Astrocyte (in vitro differentiated cells and primary cell): ENCODE measurements at regions not wholly inside any gene's neighbourhood (a gene's known extent, or its start where the extent isn't known, plus 50 kb on each side); places are given as distances from the start of the nearest gene placed in this dataset.
"Not testable (repeated sequence)": the region's sequence is repeated elsewhere in the genome, so short reads cannot be mapped to it uniquely, and the experiment has no call there.

Experiments
- DNase-seq: peaks from one replicate; pipeline ENCODE4 v3.0.0-alpha.2; 2010; ENCODE audit warnings: low read depth
- FAIRE-seq: peaks from 2 replicates; lab custom pipeline; 2011; peaks lifted over from hg19 to GRCh38; lab: Jason Lieb, UNC
- H2AFZ ChIP-seq: 2 replicates; pipeline ENCODE4 v1.6.0; 2012; ENCODE audit warnings: low read depth, low read length, inconsistent platforms
- H3K27ac ChIP-seq: 2 replicates; pipeline ENCODE4 v1.5.1; 2011; ENCODE audit warnings: low read depth, low read length, inconsistent platforms
- H3K27me3 ChIP-seq: 2 replicates; pipeline ENCODE4 v1.6.0; 2011; ENCODE audit warnings: low read length, inconsistent platforms; ENCODE audit not compliant: insufficient read depth
- H3K36me3 ChIP-seq: 2 replicates; pipeline ENCODE4 v1.5.1; 2011; ENCODE audit warnings: low read length, inconsistent platforms; ENCODE audit not compliant: insufficient read depth
- H3K4me1 ChIP-seq: 2 replicates; pipeline ENCODE4 v1.5.1; 2011; ENCODE audit warnings: low read length, inconsistent platforms; ENCODE audit not compliant: insufficient read depth
- H3K4me2 ChIP-seq: 2 replicates; pipeline ENCODE4 v1.6.0; 2012; ENCODE audit warnings: low read length, inconsistent platforms
- H3K4me3 ChIP-seq: 2 replicates; pipeline ENCODE4 v1.5.1; 2011; ENCODE audit warnings: low read depth, mild to moderate bottlenecking, low read length, inconsistent platforms; ENCODE audit not compliant: insufficient read depth
- H3K79me2 ChIP-seq: 2 replicates; pipeline ENCODE4 v1.6.0; 2012; ENCODE audit warnings: mild to moderate bottlenecking, low read length, inconsistent platforms; ENCODE audit not compliant: insufficient read depth
- H3K9ac ChIP-seq: 2 replicates; pipeline ENCODE4 v1.6.0; 2012; ENCODE audit warnings: mild to moderate bottlenecking, low read length, inconsistent platforms
- H3K9me3 ChIP-seq: 2 replicates; pipeline ENCODE4 v1.5.1; 2012; ENCODE audit warnings: low read depth, mild to moderate bottlenecking, low read length, inconsistent platforms; ENCODE audit not compliant: insufficient read depth
- H4K20me1 ChIP-seq: 2 replicates; pipeline ENCODE4 v1.6.0; 2012; ENCODE audit warnings: low read length, inconsistent platforms; ENCODE audit not compliant: insufficient read depth
- H3K27ac Mint-ChIP-seq: one replicate; pipeline ENCODE4 v1.8.0; 2021; ENCODE audit warnings: mild to moderate bottlenecking, mixed read lengths; ENCODE audit not compliant: unreplicated experiment
- H3K27me3 Mint-ChIP-seq: one replicate; pipeline ENCODE4 v1.8.0; 2021; ENCODE audit warnings: low read depth, mixed read lengths; ENCODE audit not compliant: unreplicated experiment
- H3K36me3 Mint-ChIP-seq: one replicate; pipeline ENCODE4 v1.8.0; 2021; ENCODE audit warnings: low read depth, mixed read lengths; ENCODE audit not compliant: unreplicated experiment
- H3K4me1 Mint-ChIP-seq: one replicate; pipeline ENCODE4 v1.8.0; 2021; ENCODE audit warnings: low read depth, mixed read lengths; ENCODE audit not compliant: unreplicated experiment
- H3K4me3 Mint-ChIP-seq: one replicate; pipeline ENCODE4 v1.8.0; 2021; ENCODE audit warnings: mild to moderate bottlenecking, moderate library complexity, mixed read lengths; ENCODE audit not compliant: unreplicated experiment
- H3K9me3 Mint-ChIP-seq: one replicate; pipeline ENCODE4 v1.8.0; 2021; ENCODE audit warnings: mild to moderate bottlenecking, mixed read lengths; ENCODE audit not compliant: unreplicated experiment
- EZH2 ChIP-seq: IDR thresholded peaks from 2 replicates; pipeline ENCODE4 v1.6.1; 2012; ENCODE audit warnings: mild to moderate bottlenecking, low read length, inconsistent platforms; ENCODE audit not compliant: insufficient read depth
- TF ChIP-seq, protein P1 (sequence below): IDR thresholded peaks from 2 replicates; pipeline ENCODE4 v1.5.1; 2011; ENCODE audit warnings: low read depth, mild to moderate bottlenecking, inconsistent platforms, low read length, moderate library complexity; ENCODE audit not compliant: insufficient read depth

GRCh38 chr9:75811692-75812091 is 78.8 kb upstream of the PCSK5 start:
- Histone ChIP-seq H3K4me2 (no peak overlapping the region), H3K36me3 (no peaks in the 10 kb centered on the region), H3K27ac (no peak overlapping the region), H3K9ac (no peak overlapping the region), H2AFZ (no peak overlapping the region), H3K27me3 (no peaks in the 10 kb centered on the region), H3K79me2 (no peaks in the 10 kb centered on the region), H3K4me3 (no peak overlapping the region), H3K4me1 (no peaks in the 10 kb centered on the region), H4K20me1 (no peaks in the 10 kb centered on the region), H3K9me3 (no peaks in the 10 kb centered on the region)
- no peak overlapping the region for H3K27ac Mint-ChIP-seq
- no peak for DNase-seq
- TF ChIP-seq, protein P1, sequence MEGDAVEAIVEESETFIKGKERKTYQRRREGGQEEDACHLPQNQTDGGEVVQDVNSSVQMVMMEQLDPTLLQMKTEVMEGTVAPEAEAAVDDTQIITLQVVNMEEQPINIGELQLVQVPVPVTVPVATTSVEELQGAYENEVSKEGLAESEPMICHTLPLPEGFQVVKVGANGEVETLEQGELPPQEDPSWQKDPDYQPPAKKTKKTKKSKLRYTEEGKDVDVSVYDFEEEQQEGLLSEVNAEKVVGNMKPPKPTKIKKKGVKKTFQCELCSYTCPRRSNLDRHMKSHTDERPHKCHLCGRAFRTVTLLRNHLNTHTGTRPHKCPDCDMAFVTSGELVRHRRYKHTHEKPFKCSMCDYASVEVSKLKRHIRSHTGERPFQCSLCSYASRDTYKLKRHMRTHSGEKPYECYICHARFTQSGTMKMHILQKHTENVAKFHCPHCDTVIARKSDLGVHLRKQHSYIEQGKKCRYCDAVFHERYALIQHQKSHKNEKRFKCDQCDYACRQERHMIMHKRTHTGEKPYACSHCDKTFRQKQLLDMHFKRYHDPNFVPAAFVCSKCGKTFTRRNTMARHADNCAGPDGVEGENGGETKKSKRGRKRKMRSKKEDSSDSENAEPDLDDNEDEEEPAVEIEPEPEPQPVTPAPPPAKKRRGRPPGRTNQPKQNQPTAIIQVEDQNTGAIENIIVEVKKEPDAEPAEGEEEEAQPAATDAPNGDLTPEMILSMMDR = no peak
- H3K9me3 Mint-ChIP-seq = peaks cover 15% of the 10 kb centered on the region
- no peak overlapping the region for H3K4me3 Mint-ChIP-seq
- no peaks in the 10 kb centered on the region for H3K4me1 Mint-ChIP-seq
- FAIRE-seq = no peak
- H3K27me3 Mint-ChIP-seq = no peaks in the 10 kb centered on the region
- H3K36me3 Mint-ChIP-seq = no peaks in the 10 kb centered on the region

GRCh38 chr9:75812141-75812540 is 78.3 kb upstream of the PCSK5 start:
- Histone ChIP-seq H3K4me2 (no peak overlapping the region), H3K9me3 (no peaks in the 10 kb centered on the region), H3K36me3 (no peaks in the 10 kb centered on the region), H2AFZ (no peak overlapping the region), H3K79me2 (no peaks in the 10 kb centered on the region), H4K20me1 (no peaks in the 10 kb centered on the region), H3K27ac (no peak overlapping the region), H3K9ac (no peak overlapping the region), H3K4me3 (no peak overlapping the region), H3K27me3 (no peaks in the 10 kb centered on the region), H3K4me1 (no peaks in the 10 kb centered on the region)
- no peak for TF ChIP-seq EZH2
- TF ChIP-seq, protein P1 = no peak
- DNase-seq (no peak), FAIRE-seq (no peak)
- Mint-ChIP-seq H3K4me1 (no peaks in the 10 kb centered on the region), H3K4me3 (no peak overlapping the region), H3K27ac (no peak overlapping the region), H3K36me3 (no peaks in the 10 kb centered on the region), H3K9me3 (peaks cover 16% of the 10 kb centered on the region), H3K27me3 (no peaks in the 10 kb centered on the region)

GRCh38 chr9:75814667-75815066 is 75.8 kb upstream of the PCSK5 start:
- no peak overlapping the region for H3K4me3 ChIP-seq
- peaks cover 20% of the 10 kb centered on the region for H3K9me3 Mint-ChIP-seq

DNA sequence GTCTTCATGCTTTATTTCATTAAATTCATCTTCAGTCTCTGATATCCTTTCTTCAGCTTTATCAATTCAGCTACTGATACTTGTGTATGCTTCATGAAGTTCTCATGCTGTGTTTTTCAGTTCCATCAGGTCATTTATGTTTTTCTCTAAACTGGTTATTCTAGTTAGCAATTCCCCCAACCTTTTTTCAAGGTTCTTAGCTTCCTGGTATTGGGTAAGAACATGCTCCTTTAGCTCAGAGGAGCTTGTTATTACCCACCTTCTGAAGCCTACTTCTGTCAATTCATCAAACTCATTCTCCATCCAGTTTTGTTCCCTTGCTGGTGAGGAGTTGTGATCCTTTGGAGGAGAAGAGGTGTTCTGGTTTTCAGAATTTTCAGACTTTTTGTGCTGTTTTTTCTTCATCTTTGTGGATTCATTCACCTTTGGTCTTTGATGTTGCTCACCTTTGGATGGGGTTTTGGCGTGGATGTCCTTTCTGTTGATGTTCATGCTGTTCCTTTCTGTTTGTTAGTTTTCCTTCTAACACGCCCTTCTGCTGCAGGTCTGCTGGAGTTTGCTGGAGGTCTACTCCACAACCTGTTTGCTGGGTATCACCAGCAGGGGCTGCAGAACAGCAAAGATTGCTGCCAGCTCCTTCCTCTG is 69.9 kb upstream of the PCSK5 start:
- not testable (repeated sequence) for DNase-seq, H3K9ac ChIP-seq, H3K27me3 ChIP-seq, H4K20me1 ChIP-seq, H3K4me1 ChIP-seq, H3K79me2 ChIP-seq, H3K27ac Mint-ChIP-seq, H3K4me3 Mint-ChIP-seq, H3K9me3 Mint-ChIP-seq, H3K4me2 ChIP-seq, H3K4me3 ChIP-seq, H3K27ac ChIP-seq, H3K9me3 ChIP-seq, H3K36me3 ChIP-seq, H3K27me3 Mint-ChIP-seq, H3K4me1 Mint-ChIP-seq, FAIRE-seq, H2AFZ ChIP-seq, H3K36me3 Mint-ChIP-seq

More at GRCh38 chr9:75814667-75815066, 75.8 kb upstream of the PCSK5 start:
- Histone ChIP-seq H4K20me1 (no peaks in the 10 kb centered on the region), H3K4me1 (no peaks in the 10 kb centered on the region), H3K9me3 (no peaks in the 10 kb centered on the region), H2AFZ (no peak overlapping the region), H3K79me2 (no peaks in the 10 kb centered on the region), H3K27ac (no peak overlapping the region), H3K36me3 (no peaks in the 10 kb centered on the region), H3K27me3 (no peaks in the 10 kb centered on the region), H3K4me2 (no peak overlapping the region), H3K9ac (no peak overlapping the region)
- no peaks in the 10 kb centered on the region for H3K36me3 Mint-ChIP-seq
- H3K4me1 Mint-ChIP-seq = no peaks in the 10 kb centered on the region
- H3K4me3 Mint-ChIP-seq = no peak overlapping the region
- H3K27ac Mint-ChIP-seq = no peak overlapping the region
- DNase-seq = no peak
- no peak for FAIRE-seq
- H3K27me3 Mint-ChIP-seq = no peaks in the 10 kb centered on the region
- TF ChIP-seq, protein P1 = no peak
- TF ChIP-seq EZH2 = no peak
